ENCODE measurements at regions not wholly inside any gene's neighbourhood (a gene's known extent, or its start where the extent isn't known, plus 50 kb on each side); places are given as distances from the start of the nearest gene placed in this dataset.

DNA sequence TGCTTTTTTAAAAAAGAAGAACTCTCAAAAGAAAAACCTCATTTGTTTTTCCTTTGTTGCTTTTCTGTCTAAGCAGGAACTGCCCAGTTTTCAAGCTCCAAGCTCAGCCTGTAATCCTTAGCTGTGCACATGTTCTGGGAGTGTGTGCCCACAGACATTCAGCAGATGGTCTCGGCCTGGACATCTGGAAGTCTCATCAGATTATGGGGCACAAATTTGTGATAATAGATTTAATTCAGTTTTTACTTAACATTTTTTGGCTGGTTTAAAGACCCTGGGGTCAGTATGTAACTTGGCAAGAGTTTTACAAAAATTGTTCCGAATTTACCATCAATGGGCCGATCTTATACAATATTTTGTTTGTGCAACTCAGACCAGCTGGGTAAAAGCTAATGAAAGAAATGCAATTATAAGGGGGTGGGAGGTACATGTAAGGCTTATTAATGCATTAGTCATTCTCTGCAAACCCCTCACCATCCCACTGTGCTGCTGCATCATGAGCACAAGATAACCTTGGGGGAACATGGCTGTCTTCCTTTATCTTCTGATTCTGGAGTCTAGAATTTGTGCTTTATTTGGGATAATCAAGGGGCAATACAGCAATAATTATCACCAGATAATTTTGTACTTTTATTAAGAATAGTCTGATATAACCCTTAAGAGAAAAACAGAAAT lies 86.9 kb upstream of the PHOX2B start:
- TF ChIP-seq, protein P1, sequence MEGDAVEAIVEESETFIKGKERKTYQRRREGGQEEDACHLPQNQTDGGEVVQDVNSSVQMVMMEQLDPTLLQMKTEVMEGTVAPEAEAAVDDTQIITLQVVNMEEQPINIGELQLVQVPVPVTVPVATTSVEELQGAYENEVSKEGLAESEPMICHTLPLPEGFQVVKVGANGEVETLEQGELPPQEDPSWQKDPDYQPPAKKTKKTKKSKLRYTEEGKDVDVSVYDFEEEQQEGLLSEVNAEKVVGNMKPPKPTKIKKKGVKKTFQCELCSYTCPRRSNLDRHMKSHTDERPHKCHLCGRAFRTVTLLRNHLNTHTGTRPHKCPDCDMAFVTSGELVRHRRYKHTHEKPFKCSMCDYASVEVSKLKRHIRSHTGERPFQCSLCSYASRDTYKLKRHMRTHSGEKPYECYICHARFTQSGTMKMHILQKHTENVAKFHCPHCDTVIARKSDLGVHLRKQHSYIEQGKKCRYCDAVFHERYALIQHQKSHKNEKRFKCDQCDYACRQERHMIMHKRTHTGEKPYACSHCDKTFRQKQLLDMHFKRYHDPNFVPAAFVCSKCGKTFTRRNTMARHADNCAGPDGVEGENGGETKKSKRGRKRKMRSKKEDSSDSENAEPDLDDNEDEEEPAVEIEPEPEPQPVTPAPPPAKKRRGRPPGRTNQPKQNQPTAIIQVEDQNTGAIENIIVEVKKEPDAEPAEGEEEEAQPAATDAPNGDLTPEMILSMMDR (IDR thresholded peaks at IDR 0.05): no peak
- TF ChIP-seq POLR2A (IDR thresholded peaks at IDR 0.05): no peak
